ENCODE measurements at regions not wholly inside any gene's neighbourhood (a gene's known extent, or its start where the extent isn't known, plus 50 kb on each side); places are given as distances from the start of the nearest gene placed in this dataset.

DNA sequence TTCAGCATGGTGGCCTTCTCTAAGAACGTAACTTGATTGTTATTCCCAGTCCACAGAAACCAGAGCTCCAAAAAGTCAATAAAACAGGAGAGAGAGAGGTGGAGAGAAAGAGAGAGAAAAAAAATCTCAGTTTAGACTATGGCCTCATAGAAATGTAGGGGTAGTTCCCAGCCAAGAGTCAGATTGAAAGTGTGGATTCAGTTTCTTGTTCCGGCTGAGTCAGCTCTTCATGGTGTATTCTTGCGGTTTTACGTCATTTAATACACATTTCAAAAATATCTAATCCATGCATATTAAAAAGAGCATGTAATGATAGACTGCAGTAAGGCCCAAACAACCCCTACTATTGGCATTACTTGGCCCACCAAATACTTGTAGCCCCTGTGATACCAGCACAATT is 303.9 kb downstream of the ETAA1 start:
- TF ChIP-seq, protein P1, sequence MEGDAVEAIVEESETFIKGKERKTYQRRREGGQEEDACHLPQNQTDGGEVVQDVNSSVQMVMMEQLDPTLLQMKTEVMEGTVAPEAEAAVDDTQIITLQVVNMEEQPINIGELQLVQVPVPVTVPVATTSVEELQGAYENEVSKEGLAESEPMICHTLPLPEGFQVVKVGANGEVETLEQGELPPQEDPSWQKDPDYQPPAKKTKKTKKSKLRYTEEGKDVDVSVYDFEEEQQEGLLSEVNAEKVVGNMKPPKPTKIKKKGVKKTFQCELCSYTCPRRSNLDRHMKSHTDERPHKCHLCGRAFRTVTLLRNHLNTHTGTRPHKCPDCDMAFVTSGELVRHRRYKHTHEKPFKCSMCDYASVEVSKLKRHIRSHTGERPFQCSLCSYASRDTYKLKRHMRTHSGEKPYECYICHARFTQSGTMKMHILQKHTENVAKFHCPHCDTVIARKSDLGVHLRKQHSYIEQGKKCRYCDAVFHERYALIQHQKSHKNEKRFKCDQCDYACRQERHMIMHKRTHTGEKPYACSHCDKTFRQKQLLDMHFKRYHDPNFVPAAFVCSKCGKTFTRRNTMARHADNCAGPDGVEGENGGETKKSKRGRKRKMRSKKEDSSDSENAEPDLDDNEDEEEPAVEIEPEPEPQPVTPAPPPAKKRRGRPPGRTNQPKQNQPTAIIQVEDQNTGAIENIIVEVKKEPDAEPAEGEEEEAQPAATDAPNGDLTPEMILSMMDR (conservative IDR thresholded peaks at IDR 0.05; ENCODE audit: low read depth, low read length), result no peak
- no peak for TF ChIP-seq EZH2 (IDR thresholded peaks at IDR 0.05; ENCODE audit: borderline replicate concordance, low read depth, low read length, poor library complexity, severe bottlenecking)
